ENCODE measurements at regions not wholly inside any gene's neighbourhood (a gene's known extent, or its start where the extent isn't known, plus 50 kb on each side); places are given as distances from the start of the nearest gene placed in this dataset.
"Not testable (repeated sequence)": the region's sequence is repeated elsewhere in the genome, so short reads cannot be mapped to it uniquely, and the experiment has no call there.

GRCh38 chr1:182307486-182307885 is 84.1 kb downstream of the GLUL start:
- TF ChIP-seq CTCF, POLR2AphosphoS5 (IDR thresholded peaks at IDR 0.05): not testable (repeated sequence)

Measured in esophagus muscularis mucosa (tissue), 3 donors.